ENCODE measurements at regions not wholly inside any gene's neighbourhood (a gene's known extent, or its start where the extent isn't known, plus 50 kb on each side); places are given as distances from the start of the nearest gene placed in this dataset.

DNA sequence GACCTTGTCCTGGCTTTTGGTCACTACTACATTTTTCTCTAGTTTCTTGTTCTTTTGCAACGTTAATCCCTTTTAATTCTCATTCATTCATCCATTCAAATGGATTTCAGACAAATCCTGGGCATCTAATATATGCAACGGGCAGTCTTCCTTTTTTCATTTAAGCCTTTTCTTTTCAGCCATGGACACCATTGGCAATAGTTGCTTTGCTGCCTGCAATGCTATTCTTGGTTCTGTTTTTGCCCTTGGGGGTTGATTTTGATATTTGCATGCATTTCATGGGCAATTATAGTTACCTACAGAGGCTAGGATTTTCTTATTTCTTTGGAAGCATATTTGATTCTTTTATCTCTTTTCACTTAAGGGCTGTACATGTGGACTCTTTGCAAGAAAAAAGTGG, 180.5 kb upstream of the ARX start:
- no peak overlapping the region for H3K4me3 ChIP-seq (ENCODE audit: low read depth, low read length)
- in situ Hi-C loops (cut with HindIII; ENCODE audit: low sequenced_read_pairs), result no loop called here
- no peak for TF ChIP-seq CTCF (IDR thresholded peaks at IDR 0.05; ENCODE audit: low read depth, low read length, missing control alignments)
- no peak for DNase-seq (ENCODE audit: low read depth)

GRCh38 chrX:25191403-25191802, 175.6 kb upstream of the ARX start:
- H3K4me3 ChIP-seq (ENCODE audit: low read depth, low read length), result no peak overlapping the region
- in situ Hi-C loops (cut with HindIII; ENCODE audit: low sequenced_read_pairs), result no loop called here
- DNase-seq (ENCODE audit: low read depth), result no peak
- no peak for TF ChIP-seq CTCF (IDR thresholded peaks at IDR 0.05; ENCODE audit: low read depth, low read length, missing control alignments)

GRCh38 chrX:25181775-25182174, 166.0 kb upstream of the ARX start:
- no peak overlapping the region for H3K4me3 ChIP-seq (ENCODE audit: low read depth, low read length)
- no peak for TF ChIP-seq CTCF (IDR thresholded peaks at IDR 0.05; ENCODE audit: low read depth, low read length, missing control alignments)
- DNase-seq (ENCODE audit: low read depth), result no peak
- in situ Hi-C loops (cut with HindIII; ENCODE audit: low sequenced_read_pairs), result no loop called here

DNA sequence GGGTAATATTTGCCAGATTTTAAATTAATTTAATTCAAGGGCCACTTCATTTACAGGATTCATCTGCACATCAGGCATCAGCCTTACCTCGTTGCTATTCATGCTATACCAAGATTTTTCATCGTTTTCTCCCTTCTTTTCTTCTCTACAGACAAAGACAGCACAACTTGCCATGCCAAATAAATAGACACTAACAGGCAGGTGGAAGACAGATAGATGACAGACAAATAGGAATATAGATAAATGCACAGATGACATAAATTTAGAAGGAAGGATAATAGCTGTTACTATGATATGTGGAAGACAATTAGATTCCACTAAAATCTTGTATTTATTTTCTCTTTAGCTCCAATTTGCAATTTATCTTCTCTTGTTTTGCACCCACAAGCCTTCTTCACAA, 164.5 kb upstream of the ARX start:
- H3K4me3 ChIP-seq (ENCODE audit: low read depth, low read length), result no peak overlapping the region
- DNase-seq (ENCODE audit: low read depth), result no peak
- in situ Hi-C loops (cut with HindIII; ENCODE audit: low sequenced_read_pairs), result no loop called here
- TF ChIP-seq CTCF (IDR thresholded peaks at IDR 0.05; ENCODE audit: low read depth, low read length, missing control alignments), result no peak

GRCh38 chrX:25178555-25178954, 162.8 kb upstream of the ARX start:
- TF ChIP-seq CTCF (IDR thresholded peaks at IDR 0.05; ENCODE audit: low read depth, low read length, missing control alignments), result no peak
- H3K4me3 ChIP-seq (ENCODE audit: low read depth, low read length), result no peak overlapping the region
- no peak for DNase-seq (ENCODE audit: low read depth)
- in situ Hi-C loops (cut with HindIII; ENCODE audit: low sequenced_read_pairs), result no loop called here

DNA sequence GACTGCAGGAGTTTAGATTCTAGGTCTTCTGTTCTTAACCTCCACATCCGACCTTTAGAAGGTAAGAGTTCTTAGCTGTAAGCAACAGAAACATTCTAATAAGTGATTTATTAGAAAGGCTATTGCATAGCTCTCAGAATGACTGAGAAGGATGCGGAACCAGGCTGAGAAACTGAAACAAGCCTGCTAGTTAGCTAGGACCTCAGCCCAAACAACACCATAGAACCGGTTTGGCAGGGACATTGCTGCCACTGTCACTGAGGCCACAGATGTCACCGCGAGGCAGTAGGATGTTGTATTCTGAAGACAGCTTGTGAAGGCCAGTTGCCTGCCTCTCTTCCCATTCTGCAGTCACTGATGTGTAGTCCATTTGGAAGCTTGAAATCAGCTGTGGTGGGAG, 160.0 kb upstream of the ARX start:
- DNase-seq (ENCODE audit: low read depth), result no peak
- TF ChIP-seq CTCF (IDR thresholded peaks at IDR 0.05; ENCODE audit: low read depth, low read length, missing control alignments), result no peak
- H3K4me3 ChIP-seq (ENCODE audit: low read depth, low read length), result no peak overlapping the region
- in situ Hi-C loops (cut with HindIII; ENCODE audit: low sequenced_read_pairs), result no loop called here

DNA sequence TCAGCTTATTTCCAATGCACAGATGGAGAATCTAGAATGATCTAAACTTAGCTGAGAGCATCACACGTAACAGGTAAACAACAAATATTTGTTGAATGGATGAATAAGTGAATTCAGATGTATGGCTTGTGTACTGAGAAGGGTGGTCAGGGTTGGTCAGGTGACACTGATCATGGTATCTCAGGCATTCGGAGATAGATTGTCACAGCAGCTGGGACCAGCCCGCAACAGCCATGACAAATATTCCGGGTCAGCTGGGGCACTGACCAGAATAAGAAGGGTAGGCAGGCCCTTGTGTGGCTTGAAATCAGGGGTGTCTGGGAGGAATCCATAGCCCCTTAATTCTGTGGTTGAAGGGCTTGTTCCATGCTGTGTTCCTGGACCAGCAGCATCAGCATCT, 159.4 kb upstream of the ARX start:
- no peak for TF ChIP-seq CTCF (IDR thresholded peaks at IDR 0.05; ENCODE audit: low read depth, low read length, missing control alignments)
- in situ Hi-C loops (cut with HindIII; ENCODE audit: low sequenced_read_pairs), result no loop called here
- DNase-seq (ENCODE audit: low read depth), result no peak

More for the DNA sequence above, 159.4 kb upstream of the ARX start:
- H3K4me3 ChIP-seq (ENCODE audit: low read depth, low read length), result no peak overlapping the region

All from astrocyte of the cerebellum (primary cell).